Fibroblast of villous mesenchyme (primary cell): ENCODE measurements at regions not wholly inside any gene's neighbourhood (a gene's known extent, or its start where the extent isn't known, plus 50 kb on each side); places are given as distances from the start of the nearest gene placed in this dataset.
A peak's percentile ranks its signal among the peaks of the same experiment; 100 is the strongest.

Source experiments
- DNase-seq: peaks from one replicate; pipeline ENCODE4 v3.0.0-alpha.2; 2010; ENCODE audit warnings: low read depth
- H3K4me3 ChIP-seq: 2 replicates; pipeline ENCODE4 v1.5.1; 2011; ENCODE audit warnings: low read depth, mild to moderate bottlenecking, low read length
- TF ChIP-seq, protein P1 (sequence below): IDR thresholded peaks from 2 replicates; pipeline ENCODE4 v1.5.1; 2012; ENCODE audit warnings: low read depth, mild to moderate bottlenecking, low read length; ENCODE audit not compliant: insufficient read depth

DNA sequence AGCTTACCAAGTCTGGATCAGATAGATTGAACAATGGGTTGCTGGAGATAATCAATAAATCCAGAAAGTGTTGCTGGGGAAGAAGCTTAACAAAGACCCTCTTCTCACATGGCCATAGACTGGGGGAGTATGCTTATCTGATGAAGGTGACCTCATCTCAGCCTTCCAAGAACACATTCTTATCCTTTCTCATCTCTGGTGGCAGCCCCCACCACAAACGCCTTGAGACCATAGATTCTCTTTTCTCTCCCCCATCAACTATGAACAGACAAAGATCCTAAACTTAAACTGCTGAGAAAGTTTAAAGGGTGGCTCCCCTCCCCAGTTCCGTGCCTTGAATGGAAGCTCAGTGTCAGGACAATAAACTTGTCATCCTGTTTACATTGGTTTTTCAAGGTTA, 428.7 kb upstream of the TRIB2 start:
- TF ChIP-seq, protein P1, sequence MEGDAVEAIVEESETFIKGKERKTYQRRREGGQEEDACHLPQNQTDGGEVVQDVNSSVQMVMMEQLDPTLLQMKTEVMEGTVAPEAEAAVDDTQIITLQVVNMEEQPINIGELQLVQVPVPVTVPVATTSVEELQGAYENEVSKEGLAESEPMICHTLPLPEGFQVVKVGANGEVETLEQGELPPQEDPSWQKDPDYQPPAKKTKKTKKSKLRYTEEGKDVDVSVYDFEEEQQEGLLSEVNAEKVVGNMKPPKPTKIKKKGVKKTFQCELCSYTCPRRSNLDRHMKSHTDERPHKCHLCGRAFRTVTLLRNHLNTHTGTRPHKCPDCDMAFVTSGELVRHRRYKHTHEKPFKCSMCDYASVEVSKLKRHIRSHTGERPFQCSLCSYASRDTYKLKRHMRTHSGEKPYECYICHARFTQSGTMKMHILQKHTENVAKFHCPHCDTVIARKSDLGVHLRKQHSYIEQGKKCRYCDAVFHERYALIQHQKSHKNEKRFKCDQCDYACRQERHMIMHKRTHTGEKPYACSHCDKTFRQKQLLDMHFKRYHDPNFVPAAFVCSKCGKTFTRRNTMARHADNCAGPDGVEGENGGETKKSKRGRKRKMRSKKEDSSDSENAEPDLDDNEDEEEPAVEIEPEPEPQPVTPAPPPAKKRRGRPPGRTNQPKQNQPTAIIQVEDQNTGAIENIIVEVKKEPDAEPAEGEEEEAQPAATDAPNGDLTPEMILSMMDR = no peak
- peak; percentile 10 for DNase-seq
- no peak overlapping the region for H3K4me3 ChIP-seq

DNA sequence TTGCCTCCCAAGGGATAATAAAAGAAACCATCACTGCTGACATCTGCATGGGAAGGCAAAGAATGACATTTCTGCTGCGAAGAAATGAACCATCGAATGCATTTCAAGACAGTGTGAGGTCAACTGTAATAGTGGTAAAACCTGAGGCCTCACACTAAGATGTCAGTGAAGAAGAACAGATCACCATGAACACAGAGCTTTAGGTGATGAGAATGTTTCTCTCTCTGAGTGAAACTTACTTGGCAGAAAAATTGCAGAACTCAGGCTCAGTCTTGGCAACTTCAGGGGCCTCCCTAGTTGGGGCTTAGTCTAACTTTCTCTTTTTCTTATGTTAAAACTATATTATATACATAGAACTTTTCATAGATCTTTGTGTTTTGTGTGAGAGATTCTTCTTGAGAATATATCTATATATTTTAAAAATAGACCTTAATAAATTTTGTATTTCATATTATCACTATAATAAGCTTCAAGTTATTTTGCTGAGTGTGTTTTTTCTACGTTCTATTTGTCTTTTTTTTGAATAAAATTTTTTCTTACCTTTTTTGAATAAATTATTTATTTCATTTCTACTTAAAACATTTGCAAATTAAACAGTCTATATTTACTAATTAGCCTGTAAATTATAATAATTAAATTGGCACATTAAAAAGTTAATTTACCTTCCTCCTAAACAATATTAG, 427.5 kb upstream of the TRIB2 start:
- DNase-seq = peak; percentile 32
- no peak overlapping the region for H3K4me3 ChIP-seq
- TF ChIP-seq, protein P1 = no peak

DNA sequence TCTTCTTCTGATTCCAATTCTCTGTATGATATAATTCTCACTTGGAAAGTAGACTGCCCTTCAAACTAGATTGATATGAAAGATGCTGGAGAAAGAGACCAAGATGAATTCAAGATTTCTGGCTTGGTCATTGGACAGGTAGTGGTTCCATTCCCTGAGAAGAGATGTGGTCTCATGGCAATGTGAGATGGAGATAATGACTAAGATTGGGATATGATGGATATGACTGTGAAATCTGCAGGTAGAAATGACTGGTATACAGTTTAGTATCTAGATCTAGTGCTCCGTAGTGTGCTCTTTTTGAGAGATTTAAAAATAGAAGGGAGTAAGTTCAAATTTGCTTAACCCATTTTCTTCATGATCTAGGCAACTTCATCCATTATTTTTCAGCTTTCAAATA, 425.4 kb upstream of the TRIB2 start:
- no peak overlapping the region for H3K4me3 ChIP-seq
- TF ChIP-seq, protein P1 = no peak
- DNase-seq = no peak

DNA sequence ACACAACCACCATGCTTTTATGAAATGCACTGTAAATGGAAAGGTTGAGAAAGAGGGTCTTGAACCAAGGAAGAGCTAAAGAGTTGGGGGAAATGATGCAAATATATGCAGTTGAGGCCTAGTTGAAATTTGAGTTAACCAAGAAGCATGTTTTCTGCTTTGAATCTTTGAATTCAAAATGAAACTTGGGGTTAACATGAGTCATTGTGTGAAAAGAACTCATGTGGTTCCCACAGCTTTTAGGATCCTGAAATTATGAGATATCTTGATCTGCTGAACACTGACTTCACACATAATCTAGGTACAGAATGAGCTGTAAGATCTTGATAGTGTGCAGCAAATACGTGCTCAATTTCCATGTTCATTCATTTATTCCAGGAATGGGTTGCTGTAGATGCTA, 422.9 kb upstream of the TRIB2 start:
- DNase-seq = peak; percentile 17
- no peak overlapping the region for H3K4me3 ChIP-seq
- TF ChIP-seq, protein P1 = no peak

DNA sequence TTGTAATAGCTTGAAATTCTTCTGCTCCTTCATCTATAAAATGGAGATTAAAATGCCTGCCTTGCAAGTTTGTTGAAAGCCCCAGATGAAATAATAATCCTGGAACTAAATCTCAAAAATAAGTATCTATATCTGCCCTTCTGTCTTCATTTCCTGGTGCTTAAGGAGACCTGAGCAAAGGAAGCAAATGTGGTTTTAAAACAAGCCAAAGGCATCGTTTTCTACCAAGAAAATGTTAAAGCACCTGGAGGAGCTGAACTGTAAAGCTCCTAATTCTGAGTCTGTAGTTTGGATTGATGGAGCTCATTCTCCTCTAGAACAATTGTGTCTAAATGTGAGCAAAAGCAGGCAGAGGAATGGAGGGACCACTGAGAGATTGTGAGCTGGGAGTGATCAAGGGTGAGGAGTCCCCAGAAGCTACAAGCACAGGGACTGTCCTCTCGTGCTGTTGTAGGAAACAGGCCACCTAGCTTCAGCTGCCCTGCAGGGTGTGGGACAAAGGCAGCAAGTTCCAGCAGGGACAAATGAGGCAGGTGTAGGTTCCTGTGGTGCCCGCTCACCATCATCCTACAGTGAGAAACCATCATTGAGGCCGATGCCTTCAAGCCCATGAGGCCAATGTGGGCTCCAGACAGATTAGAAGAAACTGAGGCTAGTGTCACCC, 420.7 kb upstream of the TRIB2 start:
- H3K4me3 ChIP-seq = no peak overlapping the region
- DNase-seq = no peak
- TF ChIP-seq, protein P1 = no peak

DNA sequence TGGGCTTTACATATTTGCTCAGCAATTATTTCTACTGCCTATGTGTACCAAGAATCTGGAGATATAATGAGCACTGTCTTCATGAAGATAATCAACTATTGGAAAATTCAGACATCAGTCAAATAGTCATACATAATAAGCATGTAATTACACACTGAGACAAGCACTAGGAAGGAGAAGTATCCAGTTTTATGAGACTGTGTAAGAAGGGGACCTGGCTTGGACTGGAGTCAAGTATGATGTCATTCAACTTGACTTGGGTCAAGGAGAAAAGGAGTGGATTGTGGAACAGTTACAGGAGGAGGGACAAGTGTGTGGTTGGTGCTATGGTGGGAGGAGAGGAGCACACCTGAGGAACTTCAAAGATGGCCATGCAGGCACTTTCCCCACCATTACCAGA, 419.8 kb upstream of the TRIB2 start:
- H3K4me3 ChIP-seq = no peak overlapping the region
- no peak for DNase-seq
- TF ChIP-seq, protein P1 = no peak
